AG09319 (cell line): ENCODE measurements at regions not wholly inside any gene's neighbourhood (a gene's known extent, or its start where the extent isn't known, plus 50 kb on each side); places are given as distances from the start of the nearest gene placed in this dataset.

Experiments used
- DNase-seq: peaks from one replicate; pipeline ENCODE4 v3.0.0-alpha.2; 2010; ENCODE audit warnings: low read depth; ENCODE audit errors: extremely low read depth
- CTCF ChIP-seq: IDR thresholded peaks from 2 replicates; pipeline ENCODE4 v1.5.1; 2011; ENCODE audit warnings: low read depth, mild to moderate bottlenecking, inconsistent platforms, low read length, moderate library complexity

GRCh38 chr4:101708293-101709039, 82.1 kb upstream of the BANK1 start:
- DNase-seq, result no peak
- no peak for TF ChIP-seq CTCF

GRCh38 chr4:101707596-101707995, 82.9 kb upstream of the BANK1 start:
- no peak for TF ChIP-seq CTCF
- DNase-seq, result no peak

- no peak for DNase-seq
- TF ChIP-seq CTCF, result no peak
Measured at GRCh38 chr4:101706535-101707057, 83.9 kb upstream of the BANK1 start.

- no peak for DNase-seq
- TF ChIP-seq CTCF, result no peak
Measured at GRCh38 chr4:101701551-101701950, 89.0 kb upstream of the BANK1 start.

GRCh38 chr4:101699441-101700124, 90.9 kb upstream of the BANK1 start:
- DNase-seq, result no peak
- TF ChIP-seq CTCF, result no peak

GRCh38 chr4:101697266-101697665, 93.3 kb upstream of the BANK1 start:
- no peak for TF ChIP-seq CTCF
- DNase-seq, result no peak
